Activated CD8-positive, alpha-beta memory T cell treated with anti-CD3 and anti-CD28 coated beads, Interleukin-2, amount 50 U/mL, for 48 hours (primary cell): ENCODE measurements at regions not wholly inside any gene's neighbourhood (a gene's known extent, or its start where the extent isn't known, plus 50 kb on each side); places are given as distances from the start of the nearest gene placed in this dataset.

Experiments
- DNase-seq: peaks from one replicate; pipeline ENCODE4 v3.0.0-alpha.2; 2020

DNA sequence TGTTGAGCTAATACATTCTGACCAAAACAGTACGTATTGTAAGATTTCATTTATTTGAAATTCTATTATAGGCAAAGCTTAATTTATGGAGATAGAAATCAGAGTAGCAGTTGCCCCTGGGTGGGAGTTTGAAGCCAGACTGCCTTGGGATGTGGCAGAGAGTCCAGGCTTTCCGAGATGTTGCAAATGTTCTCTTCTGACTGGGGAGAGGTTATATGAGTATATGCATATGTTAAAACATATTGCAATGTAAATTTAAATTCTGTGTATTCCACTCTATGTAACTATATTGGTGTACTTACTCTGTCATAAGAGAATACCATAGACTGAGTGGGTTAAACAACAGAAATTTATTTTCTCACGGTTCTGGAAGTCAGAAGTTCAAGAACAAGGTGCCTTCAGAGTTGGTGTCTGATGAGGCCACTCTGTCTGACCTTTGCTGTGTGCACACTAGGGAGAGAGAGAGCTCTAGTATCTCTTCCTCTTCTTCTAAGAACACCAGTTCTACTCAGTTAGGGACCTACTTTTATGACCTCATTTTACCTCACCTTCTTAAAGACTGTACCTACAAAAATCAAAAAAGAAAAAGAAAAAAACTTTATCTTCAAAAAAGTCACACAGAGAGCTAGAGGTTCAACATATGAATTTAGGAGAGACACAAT, 299.3 kb upstream of the HS3ST1 start:
- DNase-seq: no peak

DNA sequence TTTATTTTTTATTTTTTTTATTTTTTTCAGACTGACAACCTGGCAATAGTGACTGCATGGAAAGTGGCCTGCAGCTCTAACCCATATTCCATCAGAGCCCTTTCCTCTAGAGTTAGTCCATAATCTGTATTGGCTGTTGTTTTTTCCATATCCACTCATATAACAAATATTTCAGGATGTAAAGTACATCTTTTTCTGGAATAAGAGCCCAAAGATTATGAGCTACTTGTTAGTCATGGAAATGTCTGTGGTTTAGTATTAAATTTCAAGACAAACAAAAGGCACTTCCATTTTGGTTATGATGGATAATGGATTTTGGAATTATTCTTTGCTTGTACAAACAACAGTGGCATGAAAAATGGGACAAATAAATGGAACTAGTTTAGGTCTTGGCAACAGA, 296.0 kb upstream of the HS3ST1 start:
- no peak for DNase-seq

DNA sequence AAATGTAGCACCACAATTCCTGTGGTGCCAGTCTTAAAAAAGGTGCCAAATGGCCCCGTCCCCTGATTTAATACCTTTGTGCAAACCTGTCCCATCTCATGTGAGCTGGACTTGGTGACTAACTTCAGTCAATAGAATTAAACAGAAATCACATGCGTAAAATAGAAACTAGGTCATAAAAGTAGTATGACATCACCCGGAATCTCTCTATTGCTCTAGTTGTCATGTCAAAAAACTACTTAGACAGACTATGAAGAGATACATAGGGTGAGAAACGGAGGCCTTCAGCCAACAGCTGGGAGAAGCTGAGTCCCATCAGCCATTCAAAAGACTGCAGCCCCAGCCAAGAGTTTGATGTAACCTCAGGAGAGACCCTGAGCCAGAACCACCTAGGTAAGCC, 293.5 kb upstream of the HS3ST1 start:
- no peak for DNase-seq

DNA sequence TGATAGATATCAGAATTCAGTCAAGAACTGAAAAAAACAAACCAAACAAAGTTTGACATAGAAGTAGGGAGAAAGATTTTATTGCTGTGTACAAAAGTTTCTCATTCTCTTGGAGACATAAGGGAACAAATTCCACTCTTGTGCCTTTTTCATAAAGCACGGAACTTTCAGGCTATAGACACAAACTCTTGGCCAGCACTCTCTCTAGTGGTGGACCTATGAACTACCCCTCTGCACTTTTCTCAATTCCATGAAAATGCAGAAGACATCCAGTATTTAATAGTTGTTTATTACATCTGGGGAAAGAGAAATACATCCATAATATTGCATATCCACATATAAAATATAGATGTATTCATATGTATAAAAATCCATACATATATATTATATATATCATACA, 291.6 kb upstream of the HS3ST1 start:
- DNase-seq: no peak

DNA sequence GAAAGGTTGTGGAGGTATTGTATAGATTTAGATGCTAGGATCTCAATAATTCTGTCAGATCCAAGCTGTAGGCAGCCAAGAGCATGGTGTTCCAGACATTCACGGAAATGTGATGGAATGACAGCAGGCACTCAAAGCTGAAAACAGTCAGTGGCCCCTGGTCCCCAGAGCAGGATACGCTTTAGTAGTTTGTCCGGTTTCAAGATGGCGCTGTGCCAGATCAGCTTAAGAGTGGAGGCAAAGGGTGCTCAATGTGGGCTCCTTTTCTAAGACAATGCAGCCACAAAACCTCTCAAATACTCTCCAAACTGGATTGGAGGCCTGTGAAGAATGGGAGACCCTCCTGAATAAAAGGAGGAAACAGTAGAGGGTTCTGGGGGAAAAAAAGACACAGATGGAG, 291.2 kb upstream of the HS3ST1 start:
- DNase-seq: no peak

DNA sequence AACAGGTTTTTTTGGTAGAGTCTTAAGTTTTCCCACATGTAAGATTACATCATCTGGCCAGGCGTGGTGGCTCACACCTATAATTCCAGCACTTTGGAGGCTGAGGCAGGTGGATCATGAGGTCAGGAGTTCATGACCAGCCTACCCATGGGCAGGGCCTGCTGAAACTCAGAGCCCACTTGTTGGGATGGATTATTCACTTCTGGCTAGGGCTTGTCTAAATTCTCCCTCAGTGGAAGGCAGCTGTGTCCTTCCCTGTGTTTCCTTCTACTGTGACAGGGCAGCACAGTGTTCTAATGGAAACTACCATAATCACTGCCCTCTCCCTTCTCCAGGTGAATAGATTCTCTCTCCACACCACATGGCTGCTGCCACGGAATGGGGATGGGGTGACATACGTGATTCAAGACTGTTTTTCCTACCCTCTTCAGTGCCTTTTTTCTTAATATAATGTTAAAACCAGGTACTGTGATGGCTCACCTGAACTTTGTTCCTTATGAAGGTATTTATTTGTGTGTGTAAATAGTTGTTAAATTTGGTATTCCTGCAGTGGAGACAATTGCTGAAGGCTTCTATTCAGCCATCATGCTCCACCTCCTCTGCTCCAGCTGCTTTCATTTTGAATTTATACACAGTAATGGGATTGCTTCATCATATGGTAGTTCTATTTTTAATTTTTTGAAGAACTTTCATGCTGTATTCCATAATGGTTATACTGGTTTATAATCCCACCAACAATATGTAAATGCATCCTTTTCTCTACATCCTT, 287.2 kb upstream of the HS3ST1 start:
- no peak for DNase-seq

DNA sequence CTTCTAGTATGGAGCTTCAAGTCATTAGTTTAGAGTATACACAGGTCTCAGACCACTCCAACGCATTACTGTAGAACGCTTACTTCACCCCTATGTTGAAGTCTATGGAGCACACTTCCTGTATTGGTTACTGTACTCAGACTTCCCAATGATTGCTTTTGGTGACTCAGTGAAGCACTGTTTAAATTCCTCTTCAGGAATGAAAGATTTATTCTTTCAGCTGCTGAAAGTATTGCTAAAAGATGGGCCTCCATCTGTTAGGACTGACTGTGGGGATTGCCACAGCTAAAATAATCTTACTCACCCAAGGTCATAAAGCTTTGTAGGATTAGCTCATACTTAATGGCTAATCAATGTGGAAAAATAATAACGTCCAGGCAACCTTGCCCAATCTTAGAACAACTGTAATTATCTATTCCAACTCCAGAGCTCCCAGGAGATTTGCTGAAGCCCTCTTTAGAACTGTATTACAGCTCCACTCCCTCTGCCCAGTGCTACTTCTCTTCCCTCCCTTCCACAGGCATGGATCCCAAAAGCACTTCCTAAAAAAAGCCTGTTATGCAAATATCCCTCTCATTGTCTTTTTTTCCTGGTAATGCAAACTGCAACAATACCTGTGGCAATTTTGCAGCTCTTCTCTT, 281.9 kb upstream of the HS3ST1 start:
- DNase-seq: no peak

DNA sequence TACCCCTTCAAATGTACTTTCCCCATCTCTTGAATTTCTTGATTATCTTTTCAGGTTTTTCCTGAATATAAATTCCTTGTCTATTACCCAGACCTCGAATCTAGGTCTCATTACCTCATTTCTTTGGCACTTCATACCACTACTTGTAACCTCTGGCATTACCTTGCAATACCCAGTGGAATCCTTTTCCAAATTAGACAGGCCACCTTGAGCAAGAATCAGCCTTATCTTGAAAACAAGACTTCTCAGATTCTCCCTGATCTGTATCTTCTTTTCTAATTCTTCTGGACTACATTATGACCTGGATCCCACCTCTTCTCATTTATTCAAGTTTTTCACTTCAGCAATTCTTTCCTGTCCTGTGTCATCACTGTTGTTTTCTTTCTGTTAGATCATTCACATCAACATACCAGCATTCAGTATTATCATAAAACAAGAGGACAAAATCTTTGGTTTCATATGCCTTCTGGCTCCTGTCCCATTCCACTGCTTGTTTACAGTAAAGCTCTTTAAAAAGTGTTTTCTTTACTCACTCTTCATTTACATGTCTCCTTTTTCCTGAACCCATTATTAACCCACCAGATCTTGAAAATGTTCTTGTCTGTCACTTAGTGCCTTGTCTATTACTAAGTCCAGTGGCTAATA, 275.6 kb upstream of the HS3ST1 start:
- no peak for DNase-seq

DNA sequence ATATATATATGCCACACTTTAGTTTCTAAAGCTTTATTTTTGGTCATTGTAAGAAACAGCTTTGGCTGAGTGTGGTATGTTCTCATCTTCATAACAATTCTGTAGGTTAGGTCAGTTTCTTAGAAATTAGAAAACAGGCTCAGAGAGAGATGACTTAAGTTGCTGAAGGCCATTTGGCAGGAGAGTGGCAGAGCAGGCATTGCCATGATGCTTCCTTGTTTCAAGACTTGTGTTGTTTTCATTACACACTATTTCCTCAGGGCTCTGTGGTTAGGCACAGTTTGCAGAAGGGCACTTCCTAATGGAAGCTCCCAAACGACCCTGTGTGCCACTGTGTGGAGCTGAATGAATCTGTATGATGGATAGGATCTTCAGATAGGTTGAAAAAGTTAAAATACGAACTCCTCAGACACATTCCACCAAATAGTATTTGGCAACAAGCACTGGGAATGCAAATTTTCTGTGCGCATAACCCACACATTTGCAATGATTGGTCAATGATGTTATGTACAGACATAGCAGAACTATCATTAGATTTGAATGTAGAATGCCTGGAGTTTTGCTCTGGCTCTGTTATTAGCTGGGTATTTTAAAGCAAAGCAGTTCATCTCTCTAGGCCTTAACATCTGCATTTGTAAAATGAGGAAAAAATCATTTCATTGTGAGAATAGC, 274.3 kb upstream of the HS3ST1 start:
- DNase-seq: no peak

DNA sequence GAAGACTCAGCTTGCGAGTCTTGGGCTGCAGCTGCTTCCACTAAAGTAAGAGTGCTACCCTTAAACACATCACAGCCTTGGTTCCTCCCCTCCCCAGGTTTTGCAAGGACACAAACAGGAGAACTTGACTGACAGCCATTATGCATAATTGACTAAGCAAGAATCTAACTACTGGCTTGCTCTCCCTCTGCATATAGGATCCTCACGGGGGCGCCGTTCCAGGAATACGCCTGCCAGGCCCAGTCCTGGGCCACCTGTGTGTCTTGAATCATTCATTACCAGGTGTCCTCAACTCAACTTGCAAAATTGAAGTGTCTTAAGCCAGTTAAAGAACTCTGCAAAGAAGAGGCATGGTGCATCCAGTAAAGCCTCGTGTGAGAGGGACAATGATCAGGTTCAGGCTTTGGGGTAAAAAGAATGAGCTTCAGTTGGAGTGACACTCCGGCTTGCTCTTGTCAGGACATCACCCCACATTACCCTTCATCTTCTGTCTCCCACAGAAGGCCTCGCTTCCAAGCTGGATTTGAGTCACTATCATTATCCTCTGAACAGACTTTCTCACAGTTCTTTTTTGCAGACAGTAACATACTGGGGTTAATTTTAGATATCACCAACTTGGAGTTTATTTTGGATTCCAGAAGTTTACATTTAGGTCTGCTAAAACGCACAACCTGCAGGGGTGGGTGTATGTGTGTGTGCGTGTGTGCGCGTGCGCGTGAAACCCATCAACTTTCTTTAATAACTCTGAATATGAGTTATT, 273.5 kb upstream of the HS3ST1 start:
- no peak for DNase-seq

DNA sequence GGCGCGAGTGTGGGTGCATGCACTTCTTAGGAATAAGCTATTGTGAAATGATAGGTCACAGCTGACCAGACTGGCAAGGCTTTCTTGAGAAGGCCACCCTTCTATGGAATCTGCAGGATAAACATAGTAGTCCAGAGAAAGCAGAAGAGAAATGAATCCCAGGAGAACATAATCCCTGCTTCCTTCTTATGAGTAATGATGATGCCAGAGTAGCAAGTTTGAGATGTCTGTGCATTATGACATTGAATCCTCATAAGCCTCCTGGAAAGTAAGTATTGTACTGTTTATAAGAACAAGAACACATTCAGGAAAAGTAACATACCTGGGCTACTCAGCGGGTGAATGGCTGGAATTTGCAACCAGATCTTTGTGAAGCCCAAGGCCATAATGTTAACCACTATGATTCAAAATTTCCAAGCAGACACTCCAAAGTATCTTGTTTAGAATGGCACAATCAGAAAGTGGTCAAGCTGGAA, 272.1 kb upstream of the HS3ST1 start:
- no peak for DNase-seq

DNA sequence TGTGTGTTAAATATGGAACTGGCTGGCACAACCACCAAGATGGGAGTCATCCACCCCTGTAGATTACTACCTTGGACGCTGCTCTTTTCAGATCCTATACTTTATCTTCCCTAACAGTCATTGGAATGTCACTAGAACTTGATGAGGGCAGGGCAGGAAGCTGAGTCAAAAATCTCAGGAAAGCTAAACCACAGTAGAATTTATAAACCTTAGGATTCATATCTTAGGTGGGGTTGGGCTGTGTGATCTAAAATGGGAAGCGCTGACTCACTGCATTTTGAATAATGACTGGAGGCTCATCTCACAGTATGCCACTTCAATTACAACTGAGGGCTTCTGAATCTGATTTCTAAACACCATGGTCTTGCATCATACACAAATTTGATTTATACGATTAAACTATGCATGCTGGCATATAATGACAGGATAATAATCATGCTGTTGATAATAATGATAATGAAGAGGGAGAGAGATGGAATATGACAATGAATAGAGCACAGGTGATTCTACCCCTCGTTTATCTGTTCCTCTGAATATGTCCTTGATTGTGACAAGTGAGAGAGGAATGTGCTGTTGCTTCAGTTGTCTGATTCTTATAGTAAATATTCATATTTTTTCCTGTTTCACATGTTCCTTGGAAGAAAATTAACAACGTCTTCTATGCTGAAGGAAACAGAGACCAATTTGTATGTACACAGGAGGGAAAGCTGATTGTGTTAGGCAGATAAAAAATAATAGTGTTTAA, 270.3 kb upstream of the HS3ST1 start:
- no peak for DNase-seq

DNA sequence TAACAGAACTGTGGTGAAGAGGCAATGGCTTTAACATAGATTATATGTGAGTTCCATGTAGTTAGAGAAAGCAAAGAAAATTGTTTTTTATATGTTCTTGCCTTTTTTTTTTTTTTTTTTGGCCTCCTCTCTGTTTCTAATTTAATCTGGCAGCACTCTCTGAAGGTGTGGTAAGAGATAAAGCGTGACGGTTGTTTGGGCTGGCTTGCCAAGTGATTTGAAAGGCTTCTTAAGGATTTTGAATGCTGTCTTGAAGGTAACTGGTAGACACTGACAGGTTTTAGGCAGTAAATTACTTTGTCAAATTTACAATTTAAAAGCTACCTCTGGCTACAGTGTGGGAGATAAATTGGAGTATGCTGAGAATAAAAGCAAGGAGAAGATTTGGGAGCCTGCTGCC, 269.3 kb upstream of the HS3ST1 start:
- DNase-seq: no peak

DNA sequence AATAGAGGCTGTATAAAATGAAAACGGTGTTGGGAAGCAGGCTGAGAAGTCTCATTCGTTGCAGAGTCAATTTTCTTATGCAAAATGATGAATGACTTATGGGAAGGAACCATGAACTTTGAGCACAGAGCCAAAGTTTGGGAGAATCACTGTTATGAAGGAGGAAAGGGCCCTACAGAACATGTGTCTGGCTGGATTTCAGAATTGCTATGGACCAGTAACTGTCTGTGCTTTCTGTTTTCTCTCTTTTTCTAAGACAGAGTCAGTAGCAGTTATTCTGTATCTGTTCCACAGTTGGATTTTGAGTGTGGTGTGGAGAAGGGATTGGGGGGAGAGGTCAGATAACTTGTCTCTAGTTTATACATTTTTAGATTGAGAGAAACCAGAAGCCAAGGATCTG, 265.0 kb upstream of the HS3ST1 start:
- DNase-seq: no peak

DNA sequence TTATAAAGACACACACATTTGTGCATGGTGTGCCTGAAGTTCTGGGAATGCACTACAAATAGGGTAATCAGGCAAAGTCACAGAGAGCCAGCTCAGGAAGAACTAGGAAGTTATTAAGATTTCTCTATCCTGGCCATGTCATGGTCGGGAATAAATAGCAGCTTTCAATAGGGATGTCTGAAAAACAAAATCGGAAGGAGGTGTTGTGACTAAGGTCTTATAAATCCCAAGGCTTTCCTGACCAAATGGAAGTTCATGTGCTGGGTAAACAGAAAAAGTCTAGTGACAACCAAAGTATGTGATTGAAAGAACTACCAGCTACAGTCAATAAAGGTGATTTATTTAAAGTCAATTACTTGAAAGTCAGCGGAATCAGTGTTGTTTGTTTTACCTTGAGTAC, 262.5 kb upstream of the HS3ST1 start:
- no peak for DNase-seq

DNA sequence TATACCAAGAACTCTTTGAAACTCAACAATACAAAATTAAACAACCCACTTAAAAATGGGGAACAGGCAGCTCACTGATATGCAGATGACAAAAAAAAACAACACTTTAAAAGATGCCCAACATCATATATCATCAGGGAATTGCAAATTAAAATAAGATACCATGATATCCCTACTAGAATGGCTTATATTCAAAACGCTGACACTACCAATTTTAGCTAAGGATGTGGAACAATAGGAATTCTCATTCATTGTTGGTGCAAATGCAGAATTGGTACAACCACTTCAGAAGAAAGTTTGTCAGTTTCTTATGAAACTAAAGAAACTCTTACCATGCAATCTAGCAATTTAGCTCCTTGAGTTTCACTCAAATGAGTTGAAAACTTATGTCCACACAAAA, 259.0 kb upstream of the HS3ST1 start:
- no peak for DNase-seq

DNA sequence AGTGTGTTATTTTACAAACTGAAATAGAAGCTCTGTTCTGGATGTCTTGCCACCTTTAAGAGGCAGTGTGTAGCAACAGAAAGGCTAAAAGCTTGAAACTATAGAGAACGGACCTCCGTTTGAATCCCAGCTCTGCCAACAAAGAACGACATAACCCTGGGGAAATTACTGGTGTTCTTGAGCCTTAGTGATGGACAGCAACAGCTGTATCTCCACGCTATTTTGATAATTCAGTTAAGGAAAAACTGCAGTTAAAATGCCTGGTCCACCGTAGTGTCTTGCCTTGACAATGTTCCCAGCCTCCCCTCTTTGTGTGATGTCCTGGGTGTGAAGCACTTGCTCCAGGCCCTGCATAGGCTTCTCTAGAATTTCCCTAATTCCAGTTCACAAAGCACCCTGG, 256.8 kb upstream of the HS3ST1 start:
- no peak for DNase-seq

DNA sequence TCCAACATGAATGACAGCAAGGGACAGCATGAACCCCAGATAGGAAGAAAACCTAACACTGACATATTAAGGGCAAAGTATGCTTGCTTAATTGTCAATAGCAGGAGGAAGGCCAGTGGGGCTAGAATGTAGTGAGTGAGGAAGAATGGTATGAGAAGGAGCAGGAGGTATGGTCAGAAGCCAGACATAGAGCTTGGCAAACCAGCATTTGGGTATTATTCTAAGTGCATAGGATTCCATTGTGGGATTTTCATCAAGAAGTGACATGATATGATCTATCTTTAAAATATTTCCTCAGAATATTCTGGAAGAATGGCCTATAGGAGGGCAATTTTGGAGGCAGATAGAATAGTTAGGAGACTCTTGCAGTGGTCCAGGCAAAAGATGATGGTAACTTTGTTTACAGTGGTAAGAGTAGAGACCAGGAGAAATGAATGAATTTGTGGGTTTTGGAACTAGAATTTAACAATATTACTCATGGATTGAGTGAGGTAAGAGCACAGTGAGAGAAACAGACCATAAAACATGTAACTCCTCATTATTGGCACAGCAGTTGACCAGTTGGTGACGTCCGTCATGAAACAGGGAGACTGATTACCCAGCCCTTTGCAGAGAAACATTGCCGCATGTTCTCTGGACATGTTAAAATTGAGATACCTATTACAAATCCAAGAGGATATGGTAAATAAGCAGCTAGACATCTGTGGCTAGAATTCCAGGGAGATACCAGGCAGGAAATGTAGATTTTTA, 246.5 kb upstream of the HS3ST1 start:
- no peak for DNase-seq

DNA sequence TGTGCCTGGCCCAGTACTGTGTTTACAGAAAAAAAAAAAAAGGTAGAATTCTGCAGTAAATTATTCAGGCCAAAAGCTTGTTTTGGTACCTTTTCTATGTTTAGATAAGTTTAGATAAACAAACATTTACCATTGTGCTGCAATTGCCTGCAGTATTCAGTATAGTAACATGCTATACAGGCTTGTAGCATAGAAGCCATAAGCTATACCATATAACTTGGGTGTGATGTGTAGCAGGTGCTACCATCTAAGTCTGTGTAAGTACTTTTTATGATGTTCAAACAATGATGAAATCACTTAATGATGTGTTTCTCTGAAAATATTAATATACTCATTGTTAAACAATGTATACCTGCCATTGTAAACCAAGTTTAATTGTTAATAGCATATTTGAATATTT, 241.6 kb upstream of the HS3ST1 start:
- no peak for DNase-seq

DNA sequence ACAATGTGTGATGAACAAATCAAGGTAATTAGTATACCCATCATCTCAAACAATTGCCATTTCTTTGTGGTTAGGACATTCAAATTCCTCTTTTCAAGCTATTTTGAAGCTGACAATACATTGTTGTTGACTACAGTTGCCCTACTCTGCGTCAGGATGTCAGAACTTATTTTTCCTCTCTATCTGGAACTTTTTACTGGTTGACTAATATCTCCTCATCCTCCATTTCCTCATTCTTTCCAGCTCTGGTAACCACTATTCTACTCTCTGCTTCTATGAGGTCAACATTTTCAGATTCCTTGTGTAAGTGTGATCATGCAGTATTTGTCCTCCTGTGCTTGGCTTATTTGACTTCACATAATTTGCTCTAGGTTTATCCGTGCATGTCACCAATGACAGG, 240.5 kb upstream of the HS3ST1 start:
- DNase-seq: no peak

DNA sequence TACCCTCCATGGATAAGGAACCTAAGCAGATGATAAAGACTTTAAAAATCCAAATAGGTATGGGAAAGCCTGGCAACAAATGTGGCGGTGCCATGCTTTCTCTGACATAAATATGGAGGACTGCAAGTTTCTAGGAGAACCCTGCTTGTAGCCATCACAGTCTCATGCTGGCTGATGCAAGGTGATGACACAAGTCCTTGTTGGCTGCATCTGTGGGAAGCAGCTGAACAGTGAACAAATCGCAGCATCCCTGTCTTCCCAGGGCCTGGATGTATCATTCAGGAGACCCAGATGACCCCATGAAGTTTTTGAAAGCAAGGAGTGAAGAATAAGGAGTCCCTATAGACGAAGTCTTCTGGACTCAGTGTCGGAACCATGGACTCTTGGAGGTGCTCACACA, 234.4 kb upstream of the HS3ST1 start:
- DNase-seq: no peak
